GM18508 (cell line): ENCODE measurements at regions not wholly inside any gene's neighbourhood (a gene's known extent, or its start where the extent isn't known, plus 50 kb on each side); places are given as distances from the start of the nearest gene placed in this dataset.

Experiments
- ATAC-seq: cut with Tn5 transposase; IDR thresholded peaks from one replicate; pipeline ENCODE4 v1.9.1; 2021; ENCODE audit warnings: moderate number of reproducible peaks; ENCODE audit not compliant: insufficient read depth, unreplicated experiment

DNA sequence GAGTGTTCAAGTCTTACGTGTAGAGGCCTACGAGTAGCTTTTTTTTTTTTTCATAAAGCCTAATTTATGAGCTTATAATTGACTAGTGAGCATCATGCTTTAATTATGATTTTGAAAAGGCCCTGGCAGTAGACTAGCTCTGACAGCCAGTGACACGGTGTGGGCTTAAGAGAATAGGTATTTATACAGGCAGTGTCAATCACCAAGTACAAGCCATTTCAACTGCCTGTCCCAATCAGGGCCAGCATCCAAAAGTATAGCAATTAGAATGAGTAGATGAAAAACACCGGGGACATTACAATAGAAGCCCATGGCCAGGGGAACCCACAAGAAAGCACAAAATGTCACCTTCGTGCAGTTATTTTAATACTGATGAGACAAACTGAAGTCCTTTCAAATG, 552.8 kb downstream of the CAAP1 start:
- ATAC-seq, result no peak

GRCh38 chr9:26335116-26335515, 557.5 kb downstream of the CAAP1 start:
- ATAC-seq, result no peak

GRCh38 chr9:26334706-26335105, 557.9 kb downstream of the CAAP1 start:
- ATAC-seq, result no peak

- ATAC-seq, result no peak
Measured at GRCh38 chr9:26331223-26331622, 561.4 kb downstream of the CAAP1 start.

GRCh38 chr9:26329974-26330373, 562.6 kb downstream of the CAAP1 start:
- no peak for ATAC-seq

GRCh38 chr9:26326563-26326962, 566.0 kb downstream of the CAAP1 start:
- ATAC-seq, result peak; percentile 69

GRCh38 chr9:26325444-26325829, 567.2 kb downstream of the CAAP1 start:
- no peak for ATAC-seq

DNA sequence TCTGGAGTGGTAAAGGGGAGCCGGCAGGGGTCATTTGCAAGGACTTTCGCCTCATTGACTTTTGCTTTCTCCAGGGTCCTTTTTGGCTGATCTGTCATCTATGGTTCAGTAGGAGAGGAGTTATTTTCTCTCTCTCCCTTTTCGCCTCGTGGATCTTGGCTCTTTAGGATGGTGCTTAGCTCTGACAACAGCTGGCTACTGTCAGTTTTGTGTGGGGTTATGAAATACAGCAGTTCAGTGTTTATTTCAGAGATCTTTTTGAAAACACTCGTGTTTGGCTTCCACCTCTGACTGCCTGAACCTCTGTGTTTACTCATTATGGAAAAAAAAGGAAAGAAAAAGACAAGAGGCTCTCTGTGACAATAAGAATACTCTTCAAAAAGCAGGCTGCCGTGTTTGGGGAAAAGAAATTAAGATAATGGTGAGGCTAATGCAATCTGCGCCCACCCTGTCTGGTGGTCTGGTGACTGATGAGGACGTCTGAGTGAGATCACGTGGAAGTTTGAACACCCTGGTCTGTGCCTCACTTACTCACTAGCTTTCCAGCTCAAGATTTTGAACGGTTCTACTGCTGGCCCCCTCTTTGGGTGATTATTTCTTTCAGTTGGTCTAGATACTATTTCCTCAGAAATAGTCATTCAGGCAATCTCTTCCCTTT, 567.7 kb downstream of the CAAP1 start:
- ATAC-seq, result no peak

- ATAC-seq, result no peak
Measured at GRCh38 chr9:26321935-26322334, 570.7 kb downstream of the CAAP1 start.

- ATAC-seq, result no peak
Measured at GRCh38 chr9:26319859-26320258, 572.7 kb downstream of the CAAP1 start.

DNA sequence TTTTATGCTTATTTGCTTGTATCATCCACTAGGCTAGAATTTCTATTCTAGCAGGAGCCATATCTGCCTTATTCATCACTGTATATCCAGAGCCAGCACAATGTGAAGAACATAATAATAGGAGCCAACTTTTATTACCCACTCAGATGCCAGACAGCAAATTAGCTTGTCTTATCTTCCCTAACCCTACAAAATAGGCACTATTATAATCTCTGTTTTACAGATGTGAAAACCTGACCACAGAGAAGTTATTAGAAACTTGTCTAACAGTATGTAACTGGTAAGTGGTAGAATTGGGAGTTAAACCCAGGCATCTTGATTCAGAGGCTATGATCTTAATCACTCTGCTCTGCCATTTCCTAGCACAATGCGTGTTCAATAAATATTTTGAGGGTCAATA, 579.5 kb downstream of the CAAP1 start:
- ATAC-seq, result no peak

DNA sequence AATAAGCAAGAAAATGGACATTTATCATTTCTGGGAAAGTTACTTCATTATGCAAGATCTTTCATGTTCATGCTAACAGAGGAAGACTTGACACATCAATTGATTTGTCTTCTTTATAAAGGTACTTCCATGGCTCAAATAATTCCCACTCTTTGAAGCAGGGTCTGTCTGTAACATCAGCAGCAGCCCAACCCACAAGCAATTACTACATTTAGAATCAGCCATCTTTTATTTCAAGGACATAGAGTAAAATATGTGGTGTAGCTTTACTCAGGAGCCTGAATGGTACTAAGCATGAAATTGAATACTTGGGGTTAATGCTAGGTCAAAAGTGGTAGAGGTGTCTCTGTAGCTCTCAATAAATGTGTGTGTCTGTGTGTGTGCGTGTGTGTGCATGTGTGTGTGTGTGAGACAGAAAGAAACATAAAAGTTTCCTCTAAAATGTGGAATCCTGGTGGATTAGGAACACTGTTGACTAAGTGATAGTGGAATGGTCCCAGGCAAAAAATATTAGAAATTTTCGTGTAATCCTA, 581.1 kb downstream of the CAAP1 start:
- no peak for ATAC-seq

- no peak for ATAC-seq
Measured at GRCh38 chr9:26310294-26310693, 582.3 kb downstream of the CAAP1 start.

DNA sequence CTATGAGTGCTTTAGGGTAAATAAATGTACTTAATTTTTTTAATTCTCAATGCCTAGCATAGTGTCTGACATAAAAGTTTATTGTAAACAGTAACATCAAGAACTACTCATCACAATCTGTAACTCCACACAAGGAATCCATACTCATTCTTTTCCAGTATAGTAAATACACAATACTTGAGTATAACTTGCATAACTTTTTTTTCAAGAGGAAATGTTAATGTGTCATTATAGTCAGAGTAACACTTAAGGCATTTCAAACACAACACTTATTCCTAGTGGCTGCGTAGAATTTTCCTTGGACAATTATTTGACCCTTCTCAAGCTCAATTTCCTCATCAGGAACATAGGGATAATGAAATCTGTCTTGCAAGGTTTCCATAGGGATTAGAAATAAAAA, 584.3 kb downstream of the CAAP1 start:
- no peak for ATAC-seq

DNA sequence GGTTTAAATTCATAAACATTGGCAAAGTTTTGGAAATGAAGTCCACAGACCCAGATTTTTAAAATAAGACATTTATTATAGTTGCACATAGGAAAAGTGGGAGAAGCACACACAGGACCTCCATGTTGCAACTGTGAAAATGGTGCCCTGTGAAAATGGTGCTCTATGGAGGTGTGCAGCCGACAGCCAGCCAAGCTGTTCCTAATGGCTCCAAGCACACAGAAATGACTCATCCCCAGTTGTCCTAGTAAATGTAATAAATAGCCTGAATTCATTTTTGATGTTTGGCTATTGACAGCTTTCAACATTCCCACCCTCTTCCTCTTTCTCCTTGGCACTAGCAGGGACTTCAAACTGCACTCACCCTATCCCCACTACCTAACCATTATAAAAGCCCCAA, 590.9 kb downstream of the CAAP1 start:
- no peak for ATAC-seq

GRCh38 chr9:26301046-26301445, 591.6 kb downstream of the CAAP1 start:
- ATAC-seq, result no peak

DNA sequence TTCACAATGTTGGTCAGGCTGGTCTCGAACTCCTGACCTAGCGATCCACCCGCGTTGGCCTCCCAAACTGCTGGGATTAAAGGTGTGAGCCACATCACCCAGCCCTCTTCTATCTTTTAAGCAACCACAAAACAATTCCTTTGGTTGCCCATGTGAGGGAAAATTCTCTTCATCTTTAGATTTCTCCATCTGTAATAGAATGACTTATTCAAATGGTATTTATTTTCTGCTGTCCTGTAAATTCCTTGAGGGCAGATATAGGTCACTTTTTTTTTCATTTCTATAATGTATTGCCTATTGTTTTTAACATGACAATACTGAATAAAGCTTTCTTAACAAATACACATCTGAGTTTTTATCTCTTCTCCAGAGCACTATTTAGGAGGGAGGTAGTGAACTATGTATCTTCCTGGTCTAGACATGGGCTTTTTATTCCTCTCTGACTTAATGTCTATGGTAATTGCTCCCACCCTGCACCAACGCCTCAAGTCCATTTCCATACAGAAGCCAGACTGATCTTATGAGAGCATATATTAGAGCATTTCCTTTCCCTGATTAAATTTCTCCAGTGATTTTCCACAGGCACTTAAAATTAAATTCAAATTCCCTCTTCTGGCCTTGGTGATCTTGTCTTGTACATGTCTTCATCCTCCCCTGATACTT, 595.6 kb downstream of the CAAP1 start:
- no peak for ATAC-seq

DNA sequence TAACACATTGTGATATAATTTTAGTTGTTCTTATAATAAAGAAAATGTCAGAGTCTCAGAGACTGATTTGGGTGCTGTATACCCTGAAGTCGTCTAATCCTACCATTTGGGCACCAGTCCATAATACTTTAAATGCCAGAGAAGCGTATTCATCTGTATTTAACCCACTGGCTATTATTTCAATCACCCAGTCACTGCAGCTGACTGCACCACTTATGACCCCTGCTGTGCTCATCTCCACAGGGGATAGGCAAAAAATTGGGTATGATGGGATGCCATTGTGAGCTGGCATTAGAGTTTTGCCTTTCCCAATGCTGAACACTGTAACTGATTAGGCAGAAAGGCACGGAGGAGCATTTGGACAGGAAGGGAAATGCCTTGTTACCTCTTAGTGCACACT, 599.7 kb downstream of the CAAP1 start:
- no peak for ATAC-seq

DNA sequence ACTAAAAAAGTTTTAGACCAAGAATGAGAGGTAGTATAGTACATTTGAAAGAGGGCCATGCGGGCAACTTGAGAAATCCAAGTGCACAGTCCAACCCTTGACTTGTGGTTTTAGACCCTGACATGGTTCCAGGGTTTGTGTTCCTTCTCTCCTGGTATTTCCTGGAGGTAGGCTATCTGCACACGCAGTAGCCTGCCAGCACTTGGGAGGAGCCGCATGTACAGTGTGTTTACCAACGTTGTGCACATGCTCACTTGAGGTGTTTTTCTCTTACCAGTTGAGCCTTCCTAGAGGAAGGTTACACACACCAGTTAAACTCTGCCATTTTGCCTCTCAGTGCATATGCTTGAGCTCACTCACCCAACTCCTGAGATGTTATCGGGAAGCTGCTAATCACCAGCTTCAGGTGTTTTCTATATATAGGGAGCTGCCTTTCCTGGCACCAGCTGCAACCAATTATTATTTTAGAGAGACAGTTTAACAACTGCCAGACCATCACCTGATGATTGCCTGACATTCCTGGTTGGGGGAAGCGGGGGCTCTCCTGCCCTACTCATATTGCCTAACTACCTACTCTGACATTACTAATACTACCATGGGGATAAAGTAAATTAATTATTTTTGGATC, 593.4 kb upstream of the TUSC1 start:
- no peak for ATAC-seq

- ATAC-seq, result no peak
Measured at GRCh38 chr9:26266146-26266793, 588.0 kb upstream of the TUSC1 start.
